A549 (cell line): ENCODE measurements at regions not wholly inside any gene's neighbourhood (a gene's known extent, or its start where the extent isn't known, plus 50 kb on each side); places are given as distances from the start of the nearest gene placed in this dataset.

Experiments
- ATAC-seq, 2 experiments: fragments of 200-7000 bp in 1 of 2; fragments of >200 bp in 1 of 2; cut with Nextera tagmentation in 1 of 2; cut with Tn5 transposase in 1 of 2; 3 replicates each; pipeline versions ENCODE4 v1.8.0 to v1.9.1; 2018 to 2020; ENCODE audit warnings: mild to moderate bottlenecking in 1 of 2, moderate library complexity in 1 of 2
- CTCF ChIA-PET: fragments of 300-600 bp; sonication (Branson Sonifier 250); formaldehyde crosslinking; extraction: SDS; loops from one replicate; lab custom pipeline; 2021; ENCODE audit warnings: antibody characterized with exemption, inconsistent platforms; lab: Yijun Ruan, JAX
- POLR2A ChIA-PET: fragments of 350-600 bp; formaldehyde crosslinking; extraction: SDS; loops from one replicate; lab custom pipeline; 2021; ENCODE audit warnings: antibody characterized with exemption, inconsistent platforms; lab: Yijun Ruan, JAX
- DNase-seq, 2 experiments: peaks; one replicate each; pipeline versions ENCODE4 v3.0.0 to v3.0.0-alpha.2; 2011 to 2016; ENCODE audit warnings: low read depth in 1 of 2, low spot score in 1 of 2
- FAIRE-seq: peaks from 2 replicates; lab custom pipeline; 2011; peaks lifted over from hg19 to GRCh38; lab: Jason Lieb, UNC
- H3K27ac ChIP-seq, 2 experiments: fragments of >200 bp; sonication (Bioruptor Twin); formaldehyde crosslinking; 3 replicates each; pipeline ENCODE4 v1.5.1; 2016 to 2017
- H3K4me1 ChIP-seq: fragments of >200 bp; sonication (Bioruptor Twin); formaldehyde crosslinking; 3 replicates; pipeline ENCODE4 v1.6.1; 2016
- H3K4me2 ChIP-seq: fragments of >200 bp; sonication (Bioruptor Twin); formaldehyde crosslinking; 3 replicates; pipeline ENCODE4 v1.6.1; 2016
- H3K4me3 ChIP-seq: fragments of >200 bp; sonication (Bioruptor Twin); formaldehyde crosslinking; 3 replicates; pipeline ENCODE4 v1.5.1; 2016
- H3K9me3 ChIP-seq: fragments of >200 bp; sonication (Bioruptor Twin); formaldehyde crosslinking; 3 replicates; pipeline ENCODE4 v1.6.1; 2016
- CEBPB ChIP-seq, 2 experiments: fragments of >200 bp in 1 of 2; sonication (Bioruptor Twin) in 1 of 2; formaldehyde crosslinking in 1 of 2; IDR thresholded peaks; 2 replicates each; pipeline ENCODE4 v1.6.1; 2012 to 2016
- CHD4 ChIP-seq: fragments of 200-600 bp; sonication (generic); IDR thresholded peaks from 2 replicates; pipeline ENCODE4 v1.6.1; 2016; ENCODE audit warnings: antibody characterized with exemption, mild to moderate bottlenecking, borderline replicate concordance
- EHMT2 ChIP-seq: fragments of 200-600 bp; sonication (generic); IDR thresholded peaks from 2 replicates; pipeline ENCODE4 v1.6.1; 2016; ENCODE audit warnings: antibody characterized with exemption, low read depth, mild to moderate bottlenecking, moderate library complexity
- ESRRA ChIP-seq: fragments of 150-350 bp; IDR thresholded peaks from 2 replicates; pipeline ENCODE4 v1.6.1; 2014; ENCODE audit warnings: mild to moderate bottlenecking, low read length, borderline replicate concordance
- FOSL2 ChIP-seq, 2 experiments: fragments of 450-650 bp in 1 of 2; fragments of >200 bp in 1 of 2; sonication (Bioruptor Twin) in 1 of 2; formaldehyde crosslinking; IDR thresholded peaks; 2 replicates each; pipeline versions ENCODE4 v1.5.0 to v1.6.1; 2016 to 2020; ENCODE audit warnings: mild to moderate bottlenecking in 1 of 2, moderate library complexity in 1 of 2
- JUN ChIP-seq, 2 experiments: fragments of >200 bp; sonication (Bioruptor Twin); formaldehyde crosslinking; IDR thresholded peaks; 2 replicates in 1 of 2; 3 replicates in 1 of 2; pipeline ENCODE4 v1.6.1; 2016 to 2017
- JUNB ChIP-seq: fragments of >200 bp; sonication (Bioruptor Twin); formaldehyde crosslinking; IDR thresholded peaks from 2 replicates; pipeline ENCODE4 v1.6.1; 2016
- MYC ChIP-seq: IDR thresholded peaks from 2 replicates; pipeline ENCODE4 v1.6.1; 2012; ENCODE audit warnings: mild to moderate bottlenecking, inconsistent platforms, low read length, improper control_type of control experiment, borderline replicate concordance
- NPAS2 ChIP-seq: fragments of 250-450 bp; sonication (Bioruptor Pico); IDR thresholded peaks from 2 replicates; pipeline ENCODE4 v1.8.0; 2022; ENCODE audit warnings: mild to moderate bottlenecking, moderate library complexity, borderline replicate concordance
- PHF8 ChIP-seq: fragments of 200-600 bp; sonication (generic); IDR thresholded peaks from 2 replicates; pipeline ENCODE4 v1.6.1; 2016; ENCODE audit warnings: low read depth, mild to moderate bottlenecking, antibody characterized with exemption, moderate library complexity, borderline replicate concordance
- POLR2AphosphoS2 ChIP-seq: conservative IDR thresholded peaks from 2 replicates; pipeline ENCODE4 v1.6.1; 2012; ENCODE audit warnings: low read length, improper control_type of control experiment, inconsistent platforms
- RAD21 ChIP-seq, 2 experiments: fragments of >200 bp in 1 of 2; sonication (Bioruptor Twin) in 1 of 2; formaldehyde crosslinking in 1 of 2; IDR thresholded peaks in 1 of 2; conservative IDR thresholded peaks in 1 of 2; 2 replicates in 1 of 2; 3 replicates in 1 of 2; pipeline ENCODE4 v1.6.1; 2012 to 2018; ENCODE audit warnings: inconsistent platforms in 1 of 2
- RARB ChIP-seq: fragments of 250-450 bp; sonication (Bioruptor Pico); IDR thresholded peaks from 2 replicates; pipeline ENCODE4 v1.8.0; 2021; ENCODE audit warnings: mild to moderate bottlenecking, moderate library complexity
- SREBF2 ChIP-seq: fragments of 450-650 bp; IDR thresholded peaks from 2 replicates; pipeline ENCODE4 v1.6.1; 2014; ENCODE audit warnings: mild to moderate bottlenecking, moderate library complexity
- ZFP36 ChIP-seq: fragments of 450-650 bp; IDR thresholded peaks from 2 replicates; pipeline ENCODE4 v1.6.1; 2014; ENCODE audit warnings: borderline replicate concordance; ENCODE audit not compliant: partially characterized antibody
- WGBS: methylation state at CpG from one replicate; pipeline ENCODE4 v1.1.6; 2017; ENCODE audit errors: missing lambda C conversion rate; 5-methylcytosine and 5-hydroxymethylcytosine counted together
- TF ChIP-seq, protein P1 (sequence below): fragments of >200 bp; sonication (Bioruptor Twin); formaldehyde crosslinking; IDR thresholded peaks from 3 replicates; pipeline ENCODE4 v1.5.1; 2016
- TF ChIP-seq, protein P2 (sequence below): fragments of 150-350 bp; IDR thresholded peaks from 2 replicates; pipeline ENCODE4 v1.6.1; 2014; ENCODE audit warnings: low read depth, mild to moderate bottlenecking, low read length
- TF ChIP-seq, protein P3 (sequence below): fragments of >200 bp; sonication (Bioruptor Twin); formaldehyde crosslinking; IDR thresholded peaks from 3 replicates; pipeline ENCODE4 v1.6.1; 2016
- TF ChIP-seq, protein P4 (sequence below): fragments of 250-450 bp; sonication (Bioruptor Pico); IDR thresholded peaks from 2 replicates; pipeline ENCODE4 v1.5.0; 2021; ENCODE audit warnings: mild to moderate bottlenecking, moderate library complexity, borderline replicate concordance
- TF ChIP-seq, protein P5 (sequence below): IDR thresholded peaks from 2 replicates; pipeline ENCODE4 v1.6.1; 2012; ENCODE audit warnings: low read depth, borderline replicate concordance

DNA sequence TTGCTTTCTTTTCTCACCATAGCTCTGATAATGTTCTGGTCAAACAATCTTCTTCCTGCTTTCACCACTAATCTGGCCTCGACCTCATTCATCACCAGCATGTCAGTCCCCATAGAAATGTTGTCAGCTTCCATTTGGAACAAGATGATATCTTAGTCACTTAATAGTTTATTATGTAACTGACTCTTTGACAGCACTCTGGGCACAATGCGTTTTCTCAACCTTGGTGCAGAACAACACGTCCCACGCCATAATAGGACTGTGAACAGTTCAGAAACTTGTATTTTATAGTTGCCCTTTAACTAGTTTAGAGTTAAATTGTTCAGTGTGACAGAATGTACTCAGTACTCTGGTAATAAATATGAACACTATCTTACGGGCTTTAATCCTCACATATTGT lies 106.0 kb downstream of the MC4R start:
- no peaks in the 10 kb centered on the region for H3K4me1 ChIP-seq
- TF ChIP-seq EHMT2 (no peak), FOSL2 (IDR thresholded peaks at IDR 0.05) (no peak), FOSL2 (CRISPR knock-in tag; IDR thresholded peaks at IDR 0.05) (no peak), NPAS2 (CRISPR knock-in tag) (no peak), POLR2AphosphoS2 (no peak), PHF8 (no peak), JUNB (no peak), CHD4 (no peak), ESRRA (no peak), MYC (no peak), RARB (CRISPR knock-in tag) (no peak)
- TF ChIP-seq, protein P1, sequence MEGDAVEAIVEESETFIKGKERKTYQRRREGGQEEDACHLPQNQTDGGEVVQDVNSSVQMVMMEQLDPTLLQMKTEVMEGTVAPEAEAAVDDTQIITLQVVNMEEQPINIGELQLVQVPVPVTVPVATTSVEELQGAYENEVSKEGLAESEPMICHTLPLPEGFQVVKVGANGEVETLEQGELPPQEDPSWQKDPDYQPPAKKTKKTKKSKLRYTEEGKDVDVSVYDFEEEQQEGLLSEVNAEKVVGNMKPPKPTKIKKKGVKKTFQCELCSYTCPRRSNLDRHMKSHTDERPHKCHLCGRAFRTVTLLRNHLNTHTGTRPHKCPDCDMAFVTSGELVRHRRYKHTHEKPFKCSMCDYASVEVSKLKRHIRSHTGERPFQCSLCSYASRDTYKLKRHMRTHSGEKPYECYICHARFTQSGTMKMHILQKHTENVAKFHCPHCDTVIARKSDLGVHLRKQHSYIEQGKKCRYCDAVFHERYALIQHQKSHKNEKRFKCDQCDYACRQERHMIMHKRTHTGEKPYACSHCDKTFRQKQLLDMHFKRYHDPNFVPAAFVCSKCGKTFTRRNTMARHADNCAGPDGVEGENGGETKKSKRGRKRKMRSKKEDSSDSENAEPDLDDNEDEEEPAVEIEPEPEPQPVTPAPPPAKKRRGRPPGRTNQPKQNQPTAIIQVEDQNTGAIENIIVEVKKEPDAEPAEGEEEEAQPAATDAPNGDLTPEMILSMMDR, result no peak
- TF ChIP-seq, protein P2, sequence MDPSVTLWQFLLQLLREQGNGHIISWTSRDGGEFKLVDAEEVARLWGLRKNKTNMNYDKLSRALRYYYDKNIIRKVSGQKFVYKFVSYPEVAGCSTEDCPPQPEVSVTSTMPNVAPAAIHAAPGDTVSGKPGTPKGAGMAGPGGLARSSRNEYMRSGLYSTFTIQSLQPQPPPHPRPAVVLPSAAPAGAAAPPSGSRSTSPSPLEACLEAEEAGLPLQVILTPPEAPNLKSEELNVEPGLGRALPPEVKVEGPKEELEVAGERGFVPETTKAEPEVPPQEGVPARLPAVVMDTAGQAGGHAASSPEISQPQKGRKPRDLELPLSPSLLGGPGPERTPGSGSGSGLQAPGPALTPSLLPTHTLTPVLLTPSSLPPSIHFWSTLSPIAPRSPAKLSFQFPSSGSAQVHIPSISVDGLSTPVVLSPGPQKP, result no peak
- TF ChIP-seq, protein P3, sequence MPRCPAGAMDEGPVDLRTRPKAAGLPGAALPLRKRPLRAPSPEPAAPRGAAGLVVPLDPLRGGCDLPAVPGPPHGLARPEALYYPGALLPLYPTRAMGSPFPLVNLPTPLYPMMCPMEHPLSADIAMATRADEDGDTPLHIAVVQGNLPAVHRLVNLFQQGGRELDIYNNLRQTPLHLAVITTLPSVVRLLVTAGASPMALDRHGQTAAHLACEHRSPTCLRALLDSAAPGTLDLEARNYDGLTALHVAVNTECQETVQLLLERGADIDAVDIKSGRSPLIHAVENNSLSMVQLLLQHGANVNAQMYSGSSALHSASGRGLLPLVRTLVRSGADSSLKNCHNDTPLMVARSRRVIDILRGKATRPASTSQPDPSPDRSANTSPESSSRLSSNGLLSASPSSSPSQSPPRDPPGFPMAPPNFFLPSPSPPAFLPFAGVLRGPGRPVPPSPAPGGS, result no peak
- TF ChIP-seq, protein P4, sequence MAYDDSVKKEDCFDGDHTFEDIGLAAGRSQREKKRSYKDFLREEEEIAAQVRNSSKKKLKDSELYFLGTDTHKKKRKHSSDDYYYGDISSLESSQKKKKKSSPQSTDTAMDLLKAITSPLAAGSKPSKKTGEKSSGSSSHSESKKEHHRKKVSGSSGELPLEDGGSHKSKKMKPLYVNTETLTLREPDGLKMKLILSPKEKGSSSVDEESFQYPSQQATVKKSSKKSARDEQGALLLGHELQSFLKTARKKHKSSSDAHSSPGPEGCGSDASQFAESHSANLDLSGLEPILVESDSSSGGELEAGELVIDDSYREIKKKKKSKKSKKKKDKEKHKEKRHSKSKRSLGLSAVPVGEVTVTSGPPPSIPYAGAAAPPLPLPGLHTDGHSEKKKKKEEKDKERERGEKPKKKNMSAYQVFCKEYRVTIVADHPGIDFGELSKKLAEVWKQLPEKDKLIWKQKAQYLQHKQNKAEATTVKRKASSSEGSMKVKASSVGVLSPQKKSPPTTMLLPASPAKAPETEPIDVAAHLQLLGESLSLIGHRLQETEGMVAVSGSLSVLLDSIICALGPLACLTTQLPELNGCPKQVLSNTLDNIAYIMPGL (CRISPR knock-in tag), result no peak
- TF ChIP-seq, all 56 proteins: peak for 0
- WGBS, result 43% methylated on average over 5 of the region's 5 CpGs
- FAIRE-seq, result no peak
- H3K27ac ChIP-seq, result no peak overlapping the region
- ATAC-seq, result no peak
- no peaks in the 10 kb centered on the region for H3K9me3 ChIP-seq
- ChIA-PET CTCF (no interaction called here), POLR2A (no interaction called here)
- no peak overlapping the region for H3K4me3 ChIP-seq
- no peak overlapping the region for H3K4me2 ChIP-seq
- no peak for DNase-seq

DNA sequence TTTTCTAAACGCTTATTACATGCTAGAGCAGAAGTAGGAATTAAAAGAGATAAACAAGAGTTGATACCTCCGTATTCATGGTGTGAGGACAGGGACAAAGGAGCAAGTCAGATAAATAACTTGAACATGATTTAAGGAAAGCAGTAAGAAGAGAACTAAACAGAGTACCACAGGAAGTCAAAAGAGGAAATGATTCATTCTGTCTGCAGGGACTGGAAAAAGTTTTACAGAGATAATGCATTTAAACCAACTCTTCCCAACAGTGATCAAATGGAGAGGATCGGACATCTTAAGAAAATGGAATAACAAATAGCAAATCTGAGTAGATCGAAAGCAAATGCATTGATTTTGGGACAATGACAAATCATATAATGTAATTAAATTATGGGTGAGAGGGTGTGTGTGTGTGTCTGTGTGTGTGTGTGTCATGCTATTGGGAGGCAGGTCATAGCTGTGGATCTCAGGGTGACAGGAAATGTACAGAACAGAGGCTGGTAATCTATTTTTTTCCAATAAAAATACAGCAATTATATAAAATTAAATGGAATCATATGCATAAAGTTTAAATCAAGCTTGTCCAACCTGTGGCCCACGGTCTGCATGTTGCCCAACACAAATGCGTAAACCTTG lies 113.4 kb downstream of the MC4R start:
- ATAC-seq, result no peak
- H3K4me2 ChIP-seq, result no peak overlapping the region
- 50% methylated on average over 6 of the region's 6 CpGs for WGBS
- no peak for FAIRE-seq
- POLR2A ChIA-PET, result no interaction called here
- TF ChIP-seq FOSL2 (IDR thresholded peaks at IDR 0.05) (no peak), FOSL2 (CRISPR knock-in tag; IDR thresholded peaks at IDR 0.05) (no peak), CEBPB (IDR thresholded peaks at IDR 0.05) (no peak), JUN (IDR thresholded peaks at IDR 0.05) (no peak), RAD21 (conservative IDR thresholded peaks at IDR 0.05 in 1 of 2, IDR thresholded peaks at IDR 0.05 in 1 of 2) (no peak), ZFP36 (no peak), JUNB (no peak), SREBF2 (no peak)
- TF ChIP-seq, protein P5, sequence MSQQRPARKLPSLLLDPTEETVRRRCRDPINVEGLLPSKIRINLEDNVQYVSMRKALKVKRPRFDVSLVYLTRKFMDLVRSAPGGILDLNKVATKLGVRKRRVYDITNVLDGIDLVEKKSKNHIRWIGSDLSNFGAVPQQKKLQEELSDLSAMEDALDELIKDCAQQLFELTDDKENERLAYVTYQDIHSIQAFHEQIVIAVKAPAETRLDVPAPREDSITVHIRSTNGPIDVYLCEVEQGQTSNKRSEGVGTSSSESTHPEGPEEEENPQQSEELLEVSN, result no peak
- TF ChIP-seq, protein P3, result no peak
- H3K27ac ChIP-seq, result no peak overlapping the region
- CTCF ChIA-PET, result no interaction called here
- no peak overlapping the region for H3K4me3 ChIP-seq
- H3K9me3 ChIP-seq, result no peaks in the 10 kb centered on the region
- DNase-seq, result no peak
- no peaks in the 10 kb centered on the region for H3K4me1 ChIP-seq
